Stomach (tissue), 4 donors: ENCODE measurements at regions not wholly inside any gene's neighbourhood (a gene's known extent, or its start where the extent isn't known, plus 50 kb on each side); places are given as distances from the start of the nearest gene placed in this dataset.

Experiments
- CTCF ChIP-seq, 7 experiments: fragments of 450-650 bp in 4 of 7; fragments of 200-600 bp in 3 of 7; sonication (generic) in 3 of 7; IDR thresholded peaks; one replicate each; pipeline ENCODE4 v1.5.1; 2016 to 2019; ENCODE audit warnings: antibody characterized with exemption in 7 of 7, control low read depth in 2 of 7, mild to moderate bottlenecking in 1 of 7
- EP300 ChIP-seq: sonication (generic); formaldehyde crosslinking; IDR thresholded peaks from one replicate; pipeline ENCODE4 v1.6.1; 2017; ENCODE audit warnings: antibody characterized with exemption

GRCh38 chr5:30747412-30747811 is 446.1 kb upstream of the CDH6 start:
- no peak for TF ChIP-seq CTCF (IDR thresholded peaks at IDR 0.05)
- TF ChIP-seq EP300: no peak
